ENCODE measurements at regions not wholly inside any gene's neighbourhood (a gene's known extent, or its start where the extent isn't known, plus 50 kb on each side); places are given as distances from the start of the nearest gene placed in this dataset.

GRCh38 chr9:91061506-91061905, 259.9 kb downstream of the SYK start:
- no peaks in the 10 kb centered on the region for H3K4me1 ChIP-seq (ENCODE audit: low read depth)
- TF ChIP-seq CTCF (IDR thresholded peaks at IDR 0.05; ENCODE audit: low read depth, low read length), result no peak
- H3K27me3 ChIP-seq, result no peaks in the 10 kb centered on the region
- no peak overlapping the region for H3K27ac ChIP-seq
- H3K9me3 ChIP-seq (ENCODE audit: low read depth), result no peaks in the 10 kb centered on the region
- no peaks in the 10 kb centered on the region for H3K36me3 ChIP-seq
- DNase-seq (ENCODE audit: low read depth in 1 of 2, low spot score in 1 of 2), result no peak
- no peak overlapping the region for H3K4me3 ChIP-seq

- no peak for DNase-seq (ENCODE audit: low read depth in 1 of 2, low spot score in 1 of 2)
- Histone ChIP-seq H3K27me3 (no peaks in the 10 kb centered on the region), H3K27ac (no peak overlapping the region), H3K36me3 (no peaks in the 10 kb centered on the region), H3K9me3 (ENCODE audit: low read depth) (no peaks in the 10 kb centered on the region), H3K4me1 (ENCODE audit: low read depth) (no peaks in the 10 kb centered on the region), H3K4me3 (no peak overlapping the region)
- TF ChIP-seq CTCF (IDR thresholded peaks at IDR 0.05; ENCODE audit: low read depth, low read length), result no peak
These were observed 260.7 kb downstream of the SYK start for GRCh38 chr9:91062281-91062680.

DNA sequence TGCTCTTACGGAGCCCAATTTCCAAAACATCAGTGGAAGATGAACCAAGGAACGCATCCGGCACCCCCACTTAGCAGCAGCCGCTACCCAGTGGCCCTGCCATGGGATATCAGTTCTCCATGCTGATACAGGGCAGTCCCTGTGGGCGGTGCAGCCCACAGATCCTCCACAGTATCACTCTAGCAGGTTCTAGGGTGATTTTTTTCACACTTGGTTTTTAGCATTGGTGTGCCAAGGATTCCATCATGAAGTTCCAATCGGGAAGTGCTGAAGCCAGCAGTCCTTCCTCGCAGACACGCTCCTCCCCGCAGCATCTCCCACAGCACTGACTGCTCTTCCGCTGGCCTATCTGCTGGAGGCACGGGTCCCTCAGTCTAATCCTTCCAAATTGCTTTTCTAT, 261.9 kb downstream of the SYK start:
- DNase-seq (ENCODE audit: low read depth in 1 of 2, low spot score in 1 of 2), result no peak
- H3K27ac ChIP-seq, result no peak overlapping the region
- no peak overlapping the region for H3K4me3 ChIP-seq
- H3K36me3 ChIP-seq, result no peaks in the 10 kb centered on the region
- H3K27me3 ChIP-seq, result no peaks in the 10 kb centered on the region
- H3K9me3 ChIP-seq (ENCODE audit: low read depth), result no peaks in the 10 kb centered on the region
- TF ChIP-seq CTCF (IDR thresholded peaks at IDR 0.05; ENCODE audit: low read depth, low read length), result no peak
- H3K4me1 ChIP-seq (ENCODE audit: low read depth), result no peaks in the 10 kb centered on the region

DNA sequence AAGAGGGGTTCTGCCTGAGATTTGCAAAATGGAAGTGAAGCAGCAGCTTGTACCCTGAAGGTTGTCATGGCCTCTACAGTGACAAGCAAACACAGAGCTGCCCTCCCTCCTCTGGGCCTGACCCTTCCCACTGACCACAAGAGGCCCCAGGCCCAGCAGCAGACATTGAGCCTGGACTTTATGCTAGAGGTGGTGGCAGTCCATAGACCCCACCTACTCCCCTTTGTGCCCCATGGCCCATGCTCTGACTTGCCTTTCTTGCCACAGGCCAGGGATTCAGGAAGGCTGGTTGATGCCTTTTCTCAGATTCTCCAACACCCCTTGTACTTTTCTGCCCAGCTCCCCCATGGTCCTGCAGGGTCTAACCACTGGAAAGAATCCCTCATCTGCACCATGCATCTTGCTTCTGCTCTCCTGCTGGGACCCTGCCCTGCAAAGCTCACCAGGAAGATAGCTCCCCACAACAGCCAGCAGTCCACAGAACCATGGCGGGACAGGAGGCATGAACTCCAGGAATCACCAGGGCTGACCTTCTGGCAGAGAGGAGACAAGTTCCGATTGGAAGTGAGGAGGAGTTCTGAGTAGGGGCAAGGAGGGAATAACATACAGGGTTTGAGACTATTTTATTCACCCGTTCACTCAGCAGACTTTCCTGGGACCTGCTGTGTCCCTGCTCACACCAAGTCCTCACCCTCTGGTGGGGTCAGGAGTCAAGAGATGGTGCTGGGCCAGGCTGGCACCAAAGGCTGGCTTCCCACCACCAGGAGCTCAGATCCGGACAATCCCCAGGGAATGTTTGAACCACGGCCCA, 263.8 kb downstream of the SYK start:
- no peak for DNase-seq (ENCODE audit: low read depth in 1 of 2, low spot score in 1 of 2)
- no peaks in the 10 kb centered on the region for H3K4me1 ChIP-seq (ENCODE audit: low read depth)
- TF ChIP-seq CTCF (IDR thresholded peaks at IDR 0.05; ENCODE audit: low read depth, low read length), result no peak

GRCh38 chr9:91066042-91066415, 264.4 kb downstream of the SYK start:
- H3K4me3 ChIP-seq, result no peak overlapping the region
- no peak overlapping the region for H3K27ac ChIP-seq
- TF ChIP-seq CTCF (IDR thresholded peaks at IDR 0.05; ENCODE audit: low read depth, low read length), result no peak
- no peaks in the 10 kb centered on the region for H3K27me3 ChIP-seq
- no peaks in the 10 kb centered on the region for H3K36me3 ChIP-seq
- DNase-seq (ENCODE audit: low read depth in 1 of 2, low spot score in 1 of 2), result no peak
- H3K4me1 ChIP-seq (ENCODE audit: low read depth), result no peaks in the 10 kb centered on the region
- no peaks in the 10 kb centered on the region for H3K9me3 ChIP-seq (ENCODE audit: low read depth)

More for the DNA sequence above, 263.8 kb downstream of the SYK start:
- no peak overlapping the region for H3K27ac ChIP-seq
- no peak overlapping the region for H3K4me3 ChIP-seq
- no peaks in the 10 kb centered on the region for H3K36me3 ChIP-seq
- no peaks in the 10 kb centered on the region for H3K9me3 ChIP-seq (ENCODE audit: low read depth)
- H3K27me3 ChIP-seq, result no peaks in the 10 kb centered on the region
